Iris pigment epithelial cell (primary cell): ENCODE measurements at regions not wholly inside any gene's neighbourhood (a gene's known extent, or its start where the extent isn't known, plus 50 kb on each side); places are given as distances from the start of the nearest gene placed in this dataset.
"Not testable (repeated sequence)": the region's sequence is repeated elsewhere in the genome, so short reads cannot be mapped to it uniquely, and the experiment has no call there.

Experiments
- DNase-seq: peaks from one replicate; pipeline ENCODE4 v3.0.0-alpha.2; 2011; ENCODE audit warnings: low read depth

DNA sequence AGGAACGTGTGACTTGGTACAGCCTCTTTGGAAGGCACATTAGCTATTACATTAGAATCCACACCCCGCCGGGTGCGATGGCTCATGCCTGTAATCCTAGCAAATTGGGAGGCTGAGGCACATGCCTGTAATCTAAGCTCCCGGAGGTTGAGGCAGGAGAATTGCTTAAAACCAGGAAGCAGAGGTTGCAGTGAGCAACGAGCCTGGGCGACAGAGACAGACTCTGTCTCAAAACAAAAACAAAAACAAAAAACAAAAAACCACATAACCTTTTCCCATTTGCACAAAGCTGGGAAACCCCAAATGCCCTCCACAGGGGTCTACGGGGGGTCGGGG lies 82.7 kb upstream of the METTL9 start:
- DNase-seq, result not testable (repeated sequence)

DNA sequence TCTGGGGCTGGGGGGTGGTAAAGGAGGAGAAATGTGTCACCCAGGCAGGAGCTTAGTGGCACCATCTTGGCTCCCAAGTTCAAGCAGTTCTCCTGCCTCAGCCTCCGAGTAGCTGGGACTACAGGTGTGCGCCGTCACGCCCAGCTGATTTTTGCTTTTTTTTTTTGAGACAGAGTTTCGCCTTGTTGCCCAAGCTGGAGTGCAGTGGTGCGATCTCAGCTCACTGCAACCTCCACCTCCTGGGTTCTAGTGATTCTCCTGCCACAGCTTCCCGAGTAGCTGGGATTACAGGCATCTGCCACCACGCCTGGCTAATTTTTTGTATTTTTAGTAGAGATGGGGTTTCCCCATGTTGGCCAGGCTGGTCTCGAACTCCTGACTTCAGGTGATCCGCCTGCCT lies 82.1 kb upstream of the METTL9 start:
- DNase-seq, result not testable (repeated sequence)

DNA sequence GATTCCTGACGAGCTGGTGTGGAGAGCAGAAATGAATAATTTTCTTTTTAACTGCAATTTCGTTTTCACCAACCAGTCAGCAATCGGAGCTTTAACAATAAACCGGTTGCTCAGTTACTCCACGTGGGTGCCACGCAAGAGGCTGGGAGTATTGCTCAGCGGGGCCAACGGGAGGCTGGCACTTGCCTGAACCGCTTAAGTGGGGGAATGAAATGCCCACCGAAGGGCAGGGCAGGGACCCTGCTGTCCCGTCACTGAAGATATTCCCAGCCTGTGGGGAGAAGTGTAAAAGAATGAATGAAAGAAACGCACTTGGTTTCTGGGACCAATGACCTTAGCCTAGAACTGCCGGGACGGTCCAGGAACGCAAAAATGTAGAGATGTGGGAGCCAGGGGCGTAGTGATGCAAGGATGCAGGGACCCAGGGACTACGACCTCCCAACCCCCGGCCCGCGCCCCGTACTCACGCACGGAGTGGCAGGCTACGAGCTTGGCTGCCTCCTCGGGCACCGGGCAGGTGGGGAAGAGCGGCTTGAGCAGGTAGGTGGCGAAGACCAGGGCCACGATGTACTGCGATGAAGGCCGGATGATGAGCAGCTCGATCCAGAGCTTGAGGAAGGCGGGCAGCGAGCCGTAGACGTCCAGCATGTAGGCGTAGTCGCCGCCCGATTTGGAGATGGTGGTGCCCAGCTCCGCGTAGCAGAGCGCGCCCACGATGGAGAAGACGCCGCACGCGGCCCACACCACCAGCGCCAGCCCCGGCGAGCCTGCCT lies 79.8 kb upstream of the METTL9 start:
- DNase-seq, result not testable (repeated sequence)

DNA sequence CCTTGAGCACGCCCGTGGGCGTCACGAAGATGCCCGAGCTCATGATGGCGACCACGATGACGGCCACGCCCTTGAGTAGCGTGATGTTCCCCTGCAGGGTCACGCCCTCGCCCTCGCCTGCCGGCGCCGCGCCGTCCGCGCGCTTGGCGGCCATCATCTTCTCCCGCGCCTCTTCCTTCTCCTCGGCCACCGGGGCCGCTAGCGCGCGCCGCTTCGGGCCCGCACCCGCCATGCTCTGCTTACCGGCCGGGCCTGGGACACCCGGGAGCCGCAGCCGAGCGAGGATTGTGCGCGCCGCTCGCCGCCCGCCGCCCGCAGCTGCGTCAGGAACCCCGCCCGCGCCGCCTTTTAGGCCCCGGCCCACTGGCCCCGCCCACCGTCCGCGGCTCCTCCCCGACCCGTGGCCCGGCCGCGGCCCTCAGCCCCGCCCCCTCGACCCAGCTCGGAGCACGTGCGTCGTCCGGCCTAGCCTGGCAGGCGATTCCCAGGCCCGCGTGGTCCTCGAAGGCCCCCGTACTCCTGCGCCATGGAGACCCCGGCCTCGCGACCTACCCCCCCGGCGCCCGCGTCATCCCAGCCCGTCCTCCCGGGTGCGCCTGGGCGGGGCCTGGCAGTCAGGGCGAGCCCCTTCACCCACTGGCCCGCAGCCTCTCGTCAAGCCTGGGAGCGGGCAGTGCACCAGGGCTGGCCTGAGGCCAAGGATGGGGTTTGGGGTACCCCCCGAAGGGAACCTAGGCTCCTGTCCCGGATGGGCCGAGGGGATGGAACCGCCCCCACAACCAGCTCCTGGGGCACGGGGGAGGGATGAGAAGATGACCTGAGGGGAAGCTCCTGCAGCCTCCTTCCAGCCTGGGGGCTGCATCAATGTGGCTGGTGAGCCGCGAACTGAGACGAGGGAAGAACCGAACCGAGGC lies 79.0 kb upstream of the METTL9 start:
- DNase-seq, result peak; percentile 92

DNA sequence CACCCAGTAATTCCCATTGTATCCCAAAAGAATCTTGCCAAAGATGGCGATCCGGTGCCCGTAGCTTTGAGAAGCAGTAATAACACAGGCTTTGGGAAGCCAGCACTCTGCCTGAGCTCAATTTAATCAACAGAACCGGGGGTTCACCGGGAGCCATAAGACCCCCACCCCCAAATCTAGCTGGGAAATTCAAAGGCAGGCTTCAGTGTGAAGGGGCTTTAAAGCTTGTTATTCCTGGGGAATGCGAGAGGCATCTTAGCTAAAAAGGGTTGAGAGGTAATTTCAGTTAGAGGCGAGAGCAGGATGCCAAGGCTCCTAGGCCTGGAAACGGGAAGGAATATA lies 78.4 kb upstream of the METTL9 start:
- DNase-seq, result not testable (repeated sequence)

DNA sequence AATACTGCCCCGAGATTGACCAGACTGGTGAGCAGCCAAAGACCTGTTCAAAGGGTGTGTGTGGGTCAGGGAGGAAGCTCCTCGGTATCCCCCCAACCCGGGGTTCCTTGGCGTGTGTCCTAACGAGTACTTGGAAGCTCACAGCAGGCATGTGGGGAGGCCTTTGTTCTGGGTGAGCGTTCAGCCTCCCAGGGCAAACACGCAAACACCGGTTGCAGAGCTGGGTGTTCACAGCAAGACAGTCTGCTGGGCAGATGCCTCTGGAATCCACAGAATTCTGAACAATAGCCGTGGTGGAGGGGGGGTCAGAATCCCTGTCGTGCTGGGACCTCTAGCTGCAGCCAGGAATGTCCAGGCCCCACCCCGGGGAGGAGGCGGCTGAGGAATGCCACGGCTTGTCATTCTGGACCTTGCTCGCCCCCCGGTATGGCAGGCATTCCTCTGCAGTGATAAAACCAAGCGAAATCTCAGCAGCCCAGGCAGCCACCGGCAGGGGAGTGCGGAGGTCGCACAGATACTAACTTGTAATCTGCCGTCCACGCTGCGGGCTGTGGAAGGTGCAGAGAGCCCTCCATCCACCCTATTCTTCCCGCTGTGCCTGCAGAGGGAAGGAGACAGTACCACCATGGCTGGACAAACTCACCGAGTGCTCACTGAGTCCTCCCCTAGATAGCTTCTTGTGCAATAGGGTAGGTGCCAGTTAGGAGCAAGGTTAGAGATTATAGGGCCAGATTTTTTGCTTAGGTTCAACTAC lies 77.8 kb upstream of the METTL9 start:
- DNase-seq, result peak; percentile 60

DNA sequence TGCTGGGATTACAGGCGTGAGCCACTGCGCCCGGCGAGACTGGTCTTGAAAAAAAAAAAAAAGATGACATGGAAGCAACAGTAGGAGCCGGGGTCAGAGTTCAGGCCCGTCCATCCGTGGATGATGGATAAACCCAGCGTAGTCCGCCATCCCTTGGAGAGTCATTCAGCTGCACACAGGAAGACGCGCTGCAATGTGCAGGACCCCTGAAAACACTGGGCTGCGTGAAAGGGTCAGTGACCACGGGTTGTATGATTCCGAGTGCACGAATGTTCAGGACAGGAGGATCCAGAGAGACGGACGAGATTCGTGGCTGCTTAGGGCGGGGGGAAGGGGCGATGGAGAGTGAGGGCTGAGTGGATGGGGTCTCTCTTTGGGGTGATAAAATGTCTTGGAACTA lies 76.5 kb upstream of the METTL9 start:
- DNase-seq, result not testable (repeated sequence)

DNA sequence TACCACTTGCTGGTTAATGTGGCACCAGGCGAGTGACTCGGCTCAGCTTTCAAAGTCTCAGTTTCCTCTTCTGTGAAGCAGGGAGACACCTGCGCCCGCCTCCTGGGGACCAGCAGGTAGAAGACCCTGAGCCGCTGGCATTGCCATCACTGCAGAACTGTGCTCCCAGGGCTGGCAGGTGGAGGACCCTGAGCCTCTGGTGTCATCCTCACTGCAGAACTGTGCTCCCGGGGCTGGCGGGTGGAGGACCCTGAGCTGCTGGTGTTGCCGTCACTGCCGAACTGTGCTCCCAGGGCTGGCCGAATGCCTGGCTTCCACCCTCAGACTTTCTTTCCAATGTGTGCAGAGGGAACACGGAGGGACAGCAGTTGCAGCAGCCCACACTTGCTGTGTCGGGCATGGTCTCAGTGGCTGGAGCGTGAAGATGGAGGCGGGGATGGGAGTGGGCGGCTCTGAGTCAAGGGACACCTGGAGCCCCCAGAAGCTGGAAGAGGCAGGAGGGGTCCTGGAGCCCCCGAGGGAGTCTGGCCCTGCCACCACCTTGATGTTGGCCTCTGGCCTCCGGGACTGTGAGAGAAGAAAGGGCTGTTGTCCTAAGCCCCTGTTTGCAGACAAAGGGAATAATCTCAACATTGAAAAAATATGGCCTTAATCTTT lies 75.8 kb upstream of the METTL9 start:
- no peak for DNase-seq

DNA sequence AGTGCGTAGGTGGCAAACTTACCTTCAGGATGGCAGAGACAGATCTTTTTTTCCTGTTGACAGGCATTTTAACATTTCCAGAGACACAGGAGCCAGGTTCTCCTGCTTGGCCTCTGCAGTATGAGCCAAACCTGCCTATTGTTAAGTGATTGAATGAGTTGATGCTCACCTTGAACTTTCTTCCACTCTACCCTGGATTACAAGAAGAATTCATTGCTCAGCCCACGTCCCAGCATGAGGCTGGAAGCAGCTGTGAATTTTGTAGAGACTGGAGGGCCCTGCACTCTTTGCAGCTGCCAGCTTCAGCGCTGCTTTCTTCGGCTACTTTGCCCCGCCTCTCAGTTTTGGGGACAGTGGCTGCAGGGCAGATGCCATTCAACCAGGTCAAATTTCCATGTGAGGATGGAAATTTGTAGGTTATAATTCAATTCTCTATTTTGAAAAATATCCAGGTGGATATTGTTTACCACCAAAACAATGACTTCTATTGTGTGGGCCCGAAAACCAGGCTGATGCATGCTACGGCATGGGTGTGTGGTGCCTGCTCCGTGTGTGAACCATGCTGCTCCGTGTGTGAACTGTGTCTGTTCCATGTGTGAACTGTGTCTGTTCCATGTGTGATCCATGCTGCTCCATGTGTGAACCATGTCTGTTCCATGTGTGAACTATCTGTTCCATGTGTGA lies 75.2 kb upstream of the METTL9 start:
- DNase-seq, result no peak

DNA sequence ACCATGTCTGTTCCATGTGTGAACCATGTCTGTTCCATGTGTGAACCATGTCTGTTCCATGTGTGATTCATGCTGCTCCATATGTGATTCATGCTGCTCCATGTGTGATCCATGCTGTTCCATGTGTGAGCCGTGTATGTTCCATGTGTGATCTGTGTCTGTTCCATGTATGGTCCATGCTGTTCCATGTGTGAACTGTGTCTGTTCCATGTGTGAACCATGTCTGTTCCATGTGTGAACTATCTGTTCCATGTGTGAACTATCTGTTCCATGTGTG lies 74.7 kb upstream of the METTL9 start:
- DNase-seq, result not testable (repeated sequence)

DNA sequence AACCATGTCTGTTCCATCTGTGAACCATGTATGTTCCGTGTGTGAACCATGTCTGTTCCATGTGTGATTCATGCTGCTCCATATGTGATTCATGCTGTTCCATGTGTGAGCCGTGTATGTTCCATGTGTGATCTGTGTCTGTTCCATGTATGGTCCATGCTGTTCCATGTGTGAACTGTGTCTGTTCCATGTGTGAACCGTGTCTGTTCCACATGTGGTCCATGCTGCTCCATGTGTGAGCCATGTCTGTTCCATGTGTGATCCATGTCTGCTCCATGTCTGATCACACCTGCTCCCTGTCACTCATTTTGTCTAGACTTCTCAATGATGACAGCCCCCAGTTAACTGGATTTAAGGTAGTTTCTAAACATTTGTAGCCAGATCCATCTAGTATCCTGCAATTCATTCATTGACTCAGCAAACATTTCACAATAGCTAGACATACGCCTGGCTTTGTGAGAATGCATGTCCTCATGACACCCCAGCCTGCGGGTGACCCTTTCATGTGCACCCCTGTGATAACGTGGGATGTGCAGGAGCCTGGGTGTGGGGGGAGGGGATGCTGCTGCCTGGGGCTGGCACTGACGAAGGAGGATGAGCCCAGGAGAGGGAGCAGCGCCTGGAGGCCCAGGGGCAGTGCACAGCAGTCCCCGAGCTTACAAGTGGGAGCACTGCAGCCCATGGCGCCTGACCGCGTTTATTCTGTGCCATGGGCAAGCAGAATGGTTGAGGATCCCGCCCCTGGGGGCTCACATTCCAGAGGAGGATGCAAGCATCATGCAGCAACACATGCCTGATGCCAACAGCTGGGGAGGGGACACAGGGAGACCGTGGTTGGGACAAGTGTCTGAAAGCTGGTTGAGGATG lies 74.1 kb upstream of the METTL9 start:
- DNase-seq, result peak; percentile 89

DNA sequence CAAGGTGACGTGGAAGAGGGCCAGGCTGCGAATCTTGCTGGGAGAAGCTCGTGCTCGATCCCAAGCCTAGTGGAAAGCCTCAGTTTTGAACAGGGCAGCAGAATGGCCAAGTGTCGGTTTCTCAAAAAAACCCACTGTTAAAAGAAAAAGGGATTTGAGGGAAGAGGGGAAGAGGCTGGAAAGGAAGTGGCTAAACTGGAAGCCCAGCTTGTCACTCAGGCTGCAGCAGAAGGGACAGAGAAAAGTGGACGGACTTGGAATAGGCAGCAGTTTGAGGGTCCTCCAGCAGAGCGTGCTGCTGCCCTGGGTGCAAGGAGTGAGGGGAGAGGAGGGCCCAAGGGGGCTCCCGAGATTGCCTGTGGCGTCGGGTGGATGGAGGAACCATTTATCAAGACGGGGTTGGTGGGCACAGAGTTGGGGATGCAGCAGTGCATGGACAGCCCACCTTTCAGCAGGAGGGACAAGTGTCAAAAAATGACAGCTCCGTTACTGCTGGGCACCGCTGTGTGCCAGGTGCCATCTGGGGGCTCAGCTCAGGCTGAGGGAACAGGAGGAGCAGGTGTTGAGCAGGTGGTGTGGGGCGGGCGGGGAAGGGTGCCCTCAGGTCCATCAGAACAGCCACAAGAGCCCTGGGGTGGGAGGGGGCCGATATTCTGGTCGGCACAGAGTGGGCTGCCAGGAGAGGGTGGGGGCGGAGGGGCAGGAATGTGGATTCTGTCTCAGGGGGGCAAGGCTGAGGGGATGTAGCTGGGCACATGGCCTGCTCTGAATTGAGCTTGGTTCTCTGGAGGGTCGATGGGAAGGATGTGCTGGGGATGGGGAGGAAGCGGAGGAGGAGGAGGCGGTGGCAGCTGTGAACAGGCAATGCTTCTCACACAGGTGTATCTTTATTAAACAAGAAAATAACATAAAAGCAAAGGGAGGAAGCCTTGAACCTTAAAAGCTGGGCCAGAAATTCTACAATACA lies 73.1 kb upstream of the METTL9 start:
- not testable (repeated sequence) for DNase-seq

DNA sequence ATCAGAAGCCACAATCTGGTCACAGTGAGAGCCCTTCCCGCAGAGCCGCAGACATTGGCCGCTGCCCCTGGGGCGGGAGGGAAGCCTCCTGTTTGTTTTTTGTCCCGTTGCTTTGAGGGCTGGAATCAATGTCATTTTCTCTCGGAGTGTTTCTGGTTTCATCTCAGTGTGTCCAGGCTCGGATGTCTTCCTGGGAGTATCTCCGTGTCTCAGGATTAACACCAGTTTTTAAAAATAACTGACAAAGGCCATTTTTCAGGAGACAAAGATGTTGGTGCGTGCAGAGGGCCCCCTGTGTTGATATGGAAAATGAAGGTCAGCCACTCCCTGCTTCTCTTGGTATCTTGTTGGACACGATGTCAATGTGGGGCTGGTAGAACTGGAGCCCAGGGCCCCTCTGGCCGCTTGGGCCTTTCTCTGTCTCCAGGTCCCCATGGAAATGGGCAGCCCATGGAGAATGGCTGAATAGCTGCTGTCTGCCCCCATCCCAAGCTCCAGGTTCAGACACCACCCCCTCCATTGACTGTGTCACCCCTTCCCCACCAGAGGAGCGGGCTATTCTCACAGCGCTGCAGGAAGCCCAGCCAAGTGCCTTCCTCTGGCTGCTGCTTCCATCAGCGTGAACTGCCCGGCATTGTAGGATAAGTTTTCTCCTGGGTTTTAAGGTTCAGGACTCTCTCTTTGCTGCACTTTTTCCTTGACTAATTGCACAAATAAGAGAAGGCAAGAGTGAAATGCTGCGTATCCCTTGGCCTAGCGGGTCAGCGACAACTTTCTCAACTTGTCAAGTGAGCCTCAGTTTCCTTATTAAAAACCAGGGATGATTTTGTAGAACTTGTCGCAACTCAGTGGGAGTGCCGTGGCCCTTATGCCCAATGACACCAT lies 72.2 kb upstream of the METTL9 start:
- no peak for DNase-seq

DNA sequence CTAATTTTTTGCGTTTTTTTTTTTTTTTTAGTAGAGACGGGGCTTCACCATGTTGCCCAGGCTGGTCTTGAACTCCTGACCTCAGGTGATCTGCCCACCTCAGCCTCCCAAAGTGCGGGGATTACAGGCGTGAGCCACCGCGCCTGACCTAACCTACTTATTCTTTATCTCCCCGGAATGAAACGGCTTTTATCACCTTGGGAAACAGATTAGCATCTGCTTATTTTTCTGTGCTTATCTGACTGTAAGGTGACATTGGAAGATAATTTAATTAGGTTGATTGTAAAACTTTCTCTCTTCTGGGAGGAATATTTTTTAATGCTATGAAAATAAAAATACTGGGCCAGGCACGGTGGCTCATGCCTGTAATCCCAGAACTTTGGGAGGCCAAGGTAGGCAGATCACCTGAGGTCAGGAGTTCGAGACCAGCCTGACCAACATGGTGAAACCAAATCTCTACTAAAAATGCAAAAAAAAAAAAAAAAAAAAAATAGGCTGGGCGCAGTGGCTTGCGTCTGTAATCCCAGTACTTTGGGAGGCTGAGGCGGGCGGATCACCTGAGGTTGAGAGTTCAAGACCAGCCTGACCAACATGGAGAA lies 70.2 kb upstream of the METTL9 start:
- not testable (repeated sequence) for DNase-seq

DNA sequence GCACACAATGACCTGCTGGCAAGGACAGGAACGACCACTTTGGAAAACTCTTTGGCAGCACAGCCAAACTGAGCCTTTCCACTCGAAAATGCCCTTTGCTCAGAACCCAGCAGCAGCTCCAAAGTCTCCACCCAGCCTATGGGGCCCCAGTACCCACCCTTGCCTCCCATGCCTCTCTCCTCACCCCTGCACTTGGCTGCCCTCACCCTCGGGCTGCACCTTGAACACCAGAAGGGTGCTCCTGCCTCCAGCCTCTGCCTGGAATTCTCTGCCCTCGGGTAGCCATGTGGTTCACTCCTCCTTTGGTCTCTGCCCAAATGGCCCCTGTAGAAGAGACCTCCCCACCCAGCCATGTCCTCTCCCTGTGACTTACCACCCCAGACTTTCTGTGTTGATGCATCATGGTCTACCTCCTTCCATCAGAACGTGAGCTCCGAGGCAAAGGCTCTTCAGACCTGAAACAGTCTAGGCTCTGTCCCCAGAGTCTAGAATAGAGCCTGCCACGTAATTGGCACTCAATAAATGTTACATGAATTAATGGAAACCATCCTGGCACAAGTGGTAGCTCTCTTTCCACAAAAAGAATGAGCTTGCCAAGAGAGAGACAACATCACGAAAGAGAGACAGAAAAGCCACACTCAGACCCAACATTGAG lies 68.5 kb upstream of the METTL9 start:
- not testable (repeated sequence) for DNase-seq

DNA sequence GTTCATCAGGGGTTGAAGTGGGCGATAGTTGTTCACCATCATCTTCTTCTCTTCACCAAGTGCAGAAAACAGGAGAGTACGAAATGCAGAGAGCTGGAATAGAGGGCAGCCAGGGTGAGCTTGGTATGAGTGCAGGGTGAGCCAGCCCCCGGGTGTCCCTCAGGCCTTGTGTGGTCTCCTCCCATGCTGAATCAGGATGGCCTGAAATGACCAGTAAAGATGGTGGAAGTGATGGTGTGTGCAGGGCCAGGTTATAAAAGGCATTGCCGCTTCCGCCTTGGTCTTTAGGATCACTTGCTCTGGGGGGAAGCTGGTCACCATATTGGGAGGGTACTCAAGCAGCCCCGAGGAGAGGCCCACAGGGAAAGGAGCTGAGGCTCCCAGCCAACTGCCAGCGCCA lies 66.4 kb upstream of the METTL9 start:
- not testable (repeated sequence) for DNase-seq

DNA sequence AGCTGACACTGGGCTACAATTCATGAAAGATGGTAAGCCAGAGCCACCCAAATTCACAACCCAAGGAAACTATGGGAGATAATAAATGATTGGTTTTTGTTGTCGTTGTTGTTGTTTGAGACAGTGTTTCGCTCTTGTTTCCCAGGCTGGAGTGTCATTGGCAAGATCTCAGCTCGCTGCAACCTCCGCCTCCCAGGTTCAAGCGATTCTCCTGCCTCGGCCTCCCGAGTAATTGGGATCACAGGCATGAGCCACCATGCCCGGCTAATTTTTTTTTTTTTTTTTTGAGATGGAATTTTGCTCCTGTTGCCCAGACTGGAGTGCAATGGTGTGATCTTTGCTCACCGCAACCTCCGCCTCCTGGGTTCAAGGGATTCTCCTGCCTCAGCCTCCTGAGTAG lies 65.9 kb upstream of the METTL9 start:
- DNase-seq, result not testable (repeated sequence)

DNA sequence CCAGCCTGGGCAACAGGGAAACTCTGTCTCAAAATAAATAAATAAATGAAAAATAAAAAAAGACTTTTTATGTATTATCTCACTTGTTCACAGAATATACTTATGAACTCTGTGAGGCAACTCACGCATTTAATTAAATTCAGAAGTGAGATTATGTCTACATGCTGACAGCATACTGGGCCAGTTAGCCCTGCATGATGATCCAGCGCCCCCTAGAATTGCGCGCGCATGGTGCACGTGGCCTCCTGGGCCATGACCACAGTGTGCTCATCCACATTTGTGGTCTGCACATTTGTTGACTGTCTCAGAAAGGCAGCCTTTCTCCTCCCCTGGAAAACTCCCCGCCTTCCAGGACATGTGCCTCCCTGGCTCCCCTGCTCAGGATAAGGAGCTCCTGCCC lies 64.8 kb upstream of the METTL9 start:
- DNase-seq, result not testable (repeated sequence)
